Upper lobe of left lung (tissue), 4 donors: ENCODE measurements at regions not wholly inside any gene's neighbourhood (a gene's known extent, or its start where the extent isn't known, plus 50 kb on each side); places are given as distances from the start of the nearest gene placed in this dataset.

ENCODE experiments used
- EP300 ChIP-seq, 4 donors: sonication (generic); formaldehyde crosslinking; IDR thresholded peaks; one replicate each; pipeline ENCODE4 v1.5.1; 2017; ENCODE audit warnings: antibody characterized with exemption in 4 of 4, control low read depth in 2 of 4
- POLR2A ChIP-seq, 4 donors: fragments of 450-650 bp; IDR thresholded peaks; one replicate each; pipeline ENCODE4 v1.5.1; 2016 to 2017; ENCODE audit warnings: antibody characterized with exemption in 4 of 4, mild to moderate bottlenecking in 2 of 4
- POLR2AphosphoS5 ChIP-seq, 2 donors: sonication (generic); formaldehyde crosslinking; IDR thresholded peaks; one replicate each; pipeline ENCODE4 v1.5.1; 2017; ENCODE audit warnings: antibody characterized with exemption in 2 of 2
- TF ChIP-seq, protein P1 (sequence below), 6 experiments: fragments of 450-650 bp in 4 of 6; fragments of 200-600 bp in 2 of 6; sonication (generic) in 2 of 6; IDR thresholded peaks; one replicate each; pipeline ENCODE4 v1.5.1; 2016 to 2019; ENCODE audit warnings: antibody characterized with exemption in 6 of 6

DNA sequence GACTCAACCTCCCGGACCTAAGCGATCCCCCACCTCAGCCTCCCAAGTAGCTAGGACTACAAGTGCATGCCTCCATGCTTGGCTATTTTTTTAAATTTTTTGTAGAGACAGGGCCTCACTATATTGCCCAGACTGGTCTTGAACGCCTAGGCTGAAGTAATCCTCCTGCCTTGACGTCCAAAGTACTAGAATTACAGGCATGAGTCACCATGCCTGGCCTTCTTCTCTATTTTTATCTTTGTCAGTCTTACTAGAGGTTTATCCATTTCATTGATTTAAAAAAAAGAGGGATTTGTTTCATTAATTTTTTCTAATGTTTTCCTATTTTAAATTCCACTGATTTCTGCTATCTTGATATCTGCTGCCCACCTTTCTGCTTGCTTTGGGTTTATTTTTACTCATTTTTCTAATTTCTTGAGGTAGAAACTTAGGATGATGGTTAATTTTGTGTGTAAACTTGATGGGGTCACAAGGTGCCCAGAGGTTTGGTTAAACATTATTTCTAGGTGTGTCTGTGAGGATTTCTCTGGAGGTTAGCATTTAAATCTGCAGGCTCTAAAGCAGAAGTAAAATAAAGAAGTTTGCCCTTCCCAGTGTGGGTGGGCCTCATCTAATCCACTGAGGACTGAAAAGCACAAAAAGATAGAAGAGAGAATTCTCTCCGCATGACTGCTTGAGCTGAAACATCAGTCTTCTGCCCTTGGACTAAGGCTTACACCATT, 116.2 kb upstream of the DCLK2 start:
- TF ChIP-seq, protein P1, sequence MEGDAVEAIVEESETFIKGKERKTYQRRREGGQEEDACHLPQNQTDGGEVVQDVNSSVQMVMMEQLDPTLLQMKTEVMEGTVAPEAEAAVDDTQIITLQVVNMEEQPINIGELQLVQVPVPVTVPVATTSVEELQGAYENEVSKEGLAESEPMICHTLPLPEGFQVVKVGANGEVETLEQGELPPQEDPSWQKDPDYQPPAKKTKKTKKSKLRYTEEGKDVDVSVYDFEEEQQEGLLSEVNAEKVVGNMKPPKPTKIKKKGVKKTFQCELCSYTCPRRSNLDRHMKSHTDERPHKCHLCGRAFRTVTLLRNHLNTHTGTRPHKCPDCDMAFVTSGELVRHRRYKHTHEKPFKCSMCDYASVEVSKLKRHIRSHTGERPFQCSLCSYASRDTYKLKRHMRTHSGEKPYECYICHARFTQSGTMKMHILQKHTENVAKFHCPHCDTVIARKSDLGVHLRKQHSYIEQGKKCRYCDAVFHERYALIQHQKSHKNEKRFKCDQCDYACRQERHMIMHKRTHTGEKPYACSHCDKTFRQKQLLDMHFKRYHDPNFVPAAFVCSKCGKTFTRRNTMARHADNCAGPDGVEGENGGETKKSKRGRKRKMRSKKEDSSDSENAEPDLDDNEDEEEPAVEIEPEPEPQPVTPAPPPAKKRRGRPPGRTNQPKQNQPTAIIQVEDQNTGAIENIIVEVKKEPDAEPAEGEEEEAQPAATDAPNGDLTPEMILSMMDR (IDR thresholded peaks at IDR 0.05): no peak
- no peak for TF ChIP-seq POLR2A (IDR thresholded peaks at IDR 0.05)
- no peak for TF ChIP-seq EP300 (IDR thresholded peaks at IDR 0.05)
- TF ChIP-seq POLR2AphosphoS5 (IDR thresholded peaks at IDR 0.05): no peak
